Natural killer cell (primary cell): ENCODE measurements at regions not wholly inside any gene's neighbourhood (a gene's known extent, or its start where the extent isn't known, plus 50 kb on each side); places are given as distances from the start of the nearest gene placed in this dataset.

Experiments
- ATAC-seq, 3 donors: fragments of 150-1000 bp in 2 of 3; fragments of 200-7000 bp in 1 of 3; cut with Tn5 transposase; 1 replicate in 1 of 3; 2 replicates in 2 of 3; pipeline ENCODE4 v1.10.0; 2021; ENCODE audit warnings: mild to moderate bottlenecking in 2 of 3, moderate library complexity in 2 of 3
- DNase-seq, 2 donors: peaks; one replicate each; pipeline versions ENCODE4 v3.0.0 to v3.0.0-alpha.2; 2013 to 2021; ENCODE audit warnings: mixed read lengths in 1 of 2
- H3K27ac ChIP-seq: one replicate; pipeline ENCODE4 v1.5.1; 2013; ENCODE audit warnings: mild to moderate bottlenecking, low read length
- H3K27me3 ChIP-seq: one replicate; pipeline ENCODE4 v1.6.1; 2013; ENCODE audit warnings: low read length; ENCODE audit not compliant: control insufficient read depth, insufficient read depth
- H3K36me3 ChIP-seq: one replicate; pipeline ENCODE4 v1.6.1; 2013; ENCODE audit warnings: low read length; ENCODE audit not compliant: control insufficient read depth, insufficient read depth
- H3K4me1 ChIP-seq: one replicate; pipeline ENCODE4 v1.6.1; 2013; ENCODE audit warnings: low read length; ENCODE audit not compliant: control insufficient read depth, insufficient read depth
- H3K4me3 ChIP-seq: one replicate; pipeline ENCODE4 v1.5.1; 2013; ENCODE audit warnings: low read length
- H3K9me3 ChIP-seq: one replicate; pipeline ENCODE4 v1.6.1; 2013; ENCODE audit warnings: low read length; ENCODE audit not compliant: control insufficient read depth, insufficient read depth
- H3K27ac Mint-ChIP-seq, 2 donors: one replicate each; pipeline ENCODE4 v1.8.0; 2022; ENCODE audit warnings: mild to moderate bottlenecking in 2 of 2, mixed read lengths in 2 of 2, moderate library complexity in 1 of 2
- H3K27me3 Mint-ChIP-seq, 2 donors: one replicate each; pipeline ENCODE4 v1.8.0; 2022; ENCODE audit warnings: low read depth in 2 of 2, mixed read lengths in 2 of 2
- H3K36me3 Mint-ChIP-seq: one replicate; pipeline ENCODE4 v1.8.0; 2022; ENCODE audit warnings: mixed read lengths
- H3K4me1 Mint-ChIP-seq, 2 donors: one replicate each; pipeline ENCODE4 v1.8.0; 2022; ENCODE audit warnings: mixed read lengths in 2 of 2
- H3K4me3 Mint-ChIP-seq: one replicate; pipeline ENCODE4 v1.8.0; 2022; ENCODE audit warnings: mild to moderate bottlenecking, moderate library complexity, mixed read lengths
- H3K9me3 Mint-ChIP-seq, 2 donors: one replicate each; pipeline ENCODE4 v1.8.0; 2022; ENCODE audit warnings: mixed read lengths in 2 of 2
- WGBS: methylation state at CpG from one replicate; pipeline ENCODE4 v1.1.7; 2013; ENCODE audit warnings: missing lambda C conversion rate; ENCODE audit not compliant: insufficient coverage; 5-methylcytosine and 5-hydroxymethylcytosine counted together
- intact Hi-C: fragments of 100-400 bp; cut with micrococcal nuclease; formaldehyde crosslinking; loops from one replicate; pipeline ENCODE4 v1.14.2; 2022
- TF ChIP-seq, protein P1 (sequence below): fragments of 200-600 bp; IDR thresholded peaks from one replicate; pipeline ENCODE4 v1.8.0; 2022; ENCODE audit warnings: antibody characterized with exemption

DNA sequence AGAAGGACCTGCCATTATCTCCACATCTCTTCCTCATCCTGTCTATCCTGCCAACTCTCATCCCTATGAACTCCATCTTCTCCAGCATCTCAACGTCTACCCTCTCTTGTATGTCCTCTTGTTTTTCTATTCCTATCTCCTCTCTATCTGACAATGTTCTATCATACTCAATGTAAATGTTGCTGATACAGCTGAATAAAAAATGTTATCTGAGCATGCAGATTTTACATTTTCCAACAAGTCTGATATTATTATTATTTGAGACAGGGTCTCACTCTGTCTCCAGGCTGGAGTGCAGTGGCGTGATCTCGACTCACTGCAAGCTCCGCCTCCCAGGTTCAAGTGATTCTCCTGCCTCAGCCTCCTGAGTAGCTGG lies 56.0 kb upstream of the RAI14 start:
- DNase-seq (no peak), ATAC-seq (no peak)
- H3K4me3 Mint-ChIP-seq: no peak overlapping the region
- WGBS: 90% methylated on average over 4 of the region's 4 CpGs
- no peaks in the 10 kb centered on the region for H3K9me3 Mint-ChIP-seq
- TF ChIP-seq, protein P1, sequence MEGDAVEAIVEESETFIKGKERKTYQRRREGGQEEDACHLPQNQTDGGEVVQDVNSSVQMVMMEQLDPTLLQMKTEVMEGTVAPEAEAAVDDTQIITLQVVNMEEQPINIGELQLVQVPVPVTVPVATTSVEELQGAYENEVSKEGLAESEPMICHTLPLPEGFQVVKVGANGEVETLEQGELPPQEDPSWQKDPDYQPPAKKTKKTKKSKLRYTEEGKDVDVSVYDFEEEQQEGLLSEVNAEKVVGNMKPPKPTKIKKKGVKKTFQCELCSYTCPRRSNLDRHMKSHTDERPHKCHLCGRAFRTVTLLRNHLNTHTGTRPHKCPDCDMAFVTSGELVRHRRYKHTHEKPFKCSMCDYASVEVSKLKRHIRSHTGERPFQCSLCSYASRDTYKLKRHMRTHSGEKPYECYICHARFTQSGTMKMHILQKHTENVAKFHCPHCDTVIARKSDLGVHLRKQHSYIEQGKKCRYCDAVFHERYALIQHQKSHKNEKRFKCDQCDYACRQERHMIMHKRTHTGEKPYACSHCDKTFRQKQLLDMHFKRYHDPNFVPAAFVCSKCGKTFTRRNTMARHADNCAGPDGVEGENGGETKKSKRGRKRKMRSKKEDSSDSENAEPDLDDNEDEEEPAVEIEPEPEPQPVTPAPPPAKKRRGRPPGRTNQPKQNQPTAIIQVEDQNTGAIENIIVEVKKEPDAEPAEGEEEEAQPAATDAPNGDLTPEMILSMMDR: no peak
- no peaks in the 10 kb centered on the region for H3K4me1 ChIP-seq
- peaks cover 0 to 4% of the 10 kb centered on the region in 2 donors for H3K4me1 Mint-ChIP-seq
- peaks cover 0 to 6% of the 10 kb centered on the region in 2 donors for H3K27me3 Mint-ChIP-seq
- intact Hi-C loops: no loop called here
- no peak overlapping the region for H3K27ac ChIP-seq
- H3K36me3 Mint-ChIP-seq: no peaks in the 10 kb centered on the region
- no peaks in the 10 kb centered on the region for H3K36me3 ChIP-seq
- H3K9me3 ChIP-seq: no peaks in the 10 kb centered on the region
- no peaks in the 10 kb centered on the region for H3K27me3 ChIP-seq
- no peak overlapping the region for H3K4me3 ChIP-seq
- H3K27ac Mint-ChIP-seq: no peak overlapping the region

DNA sequence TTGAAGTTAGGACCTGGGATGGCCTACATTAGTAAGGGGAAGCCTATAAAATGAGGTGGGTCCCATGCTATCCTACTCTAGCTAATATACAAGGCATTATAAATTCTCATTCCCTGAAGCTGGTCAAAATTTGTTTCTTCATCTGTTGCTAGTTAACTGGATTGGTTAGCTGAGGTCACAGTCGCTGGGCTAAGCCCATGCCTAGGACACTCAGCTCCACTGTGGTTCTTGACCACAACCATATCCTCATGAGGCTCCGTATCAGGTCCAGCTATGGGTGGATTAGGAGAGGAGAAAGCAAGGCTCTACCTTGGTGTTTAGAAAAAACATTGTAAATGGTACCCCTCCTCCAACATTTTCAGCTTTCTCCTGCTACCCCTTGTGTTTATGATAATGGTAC lies 52.8 kb upstream of the RAI14 start:
- WGBS: 78% methylated on average over 1 of the region's 2 CpGs
- H3K9me3 ChIP-seq: no peaks in the 10 kb centered on the region
- H3K27ac ChIP-seq: no peak overlapping the region
- H3K4me3 ChIP-seq: no peak overlapping the region
- ATAC-seq (no peak), DNase-seq (no peak)
- no peaks in the 10 kb centered on the region for H3K27me3 ChIP-seq
- Mint-ChIP-seq H3K36me3 (no peaks in the 10 kb centered on the region), H3K4me3 (no peak overlapping the region), H3K4me1 (peaks cover 0 to 4% of the 10 kb centered on the region in 2 donors), H3K27me3 (peaks cover 0 to 3% of the 10 kb centered on the region in 2 donors), H3K27ac (no peak overlapping the region), H3K9me3 (no peaks in the 10 kb centered on the region)
- TF ChIP-seq, protein P1: no peak
- H3K36me3 ChIP-seq: no peaks in the 10 kb centered on the region
- intact Hi-C loops: no loop called here
- no peaks in the 10 kb centered on the region for H3K4me1 ChIP-seq

DNA sequence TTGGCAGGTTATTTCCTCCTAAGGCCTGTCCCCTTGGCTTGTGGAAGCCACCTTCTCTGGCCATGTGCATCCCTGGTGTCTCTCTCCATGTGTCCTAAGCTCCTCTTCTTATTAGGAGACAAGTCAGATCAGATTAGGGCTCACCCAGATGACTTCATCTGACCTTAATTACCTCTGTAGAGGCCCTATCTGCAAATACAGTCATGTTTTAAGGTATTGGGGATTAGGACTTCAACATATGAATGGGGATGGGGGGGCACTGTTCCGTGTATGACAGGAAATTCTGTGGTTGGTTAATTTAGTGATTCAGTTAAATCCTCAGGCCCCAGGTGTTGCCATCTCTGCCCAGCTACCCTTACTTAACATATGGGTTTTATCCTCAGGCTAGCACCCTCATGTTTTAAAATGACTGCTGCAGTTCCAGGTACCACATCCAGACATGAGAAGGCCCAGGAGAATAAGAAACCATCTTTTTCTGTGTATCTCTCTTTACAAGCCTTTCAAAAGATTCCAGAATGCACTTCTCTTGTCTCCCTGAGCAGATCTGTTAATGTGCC lies 51.9 kb upstream of the RAI14 start:
- TF ChIP-seq, protein P1: no peak
- intact Hi-C loops: no loop called here
- Histone ChIP-seq H3K27ac (no peak overlapping the region), H3K27me3 (no peaks in the 10 kb centered on the region), H3K4me1 (no peaks in the 10 kb centered on the region), H3K9me3 (no peaks in the 10 kb centered on the region), H3K4me3 (no peak overlapping the region), H3K36me3 (no peaks in the 10 kb centered on the region)
- Mint-ChIP-seq H3K27ac (no peak overlapping the region), H3K27me3 (peaks cover 0 to 3% of the 10 kb centered on the region in 2 donors), H3K4me3 (no peak overlapping the region), H3K36me3 (no peaks in the 10 kb centered on the region), H3K4me1 (peaks cover 0 to 4% of the 10 kb centered on the region in 2 donors), H3K9me3 (no peaks in the 10 kb centered on the region)
- 0% methylated on average over 1 of the region's 1 CpG for WGBS
- ATAC-seq (no peak), DNase-seq (no peak)

GRCh38 chr5:34606101-34606500 lies 50.0 kb upstream of the RAI14 start:
- no peak overlapping the region for H3K27ac Mint-ChIP-seq
- H3K27me3 Mint-ChIP-seq: no peaks in the 10 kb centered on the region
- Histone ChIP-seq H3K9me3 (no peaks in the 10 kb centered on the region), H3K4me1 (no peaks in the 10 kb centered on the region), H3K4me3 (no peak overlapping the region), H3K27me3 (no peaks in the 10 kb centered on the region), H3K27ac (no peak overlapping the region), H3K36me3 (no peaks in the 10 kb centered on the region)
- DNase-seq (no peak), ATAC-seq (no peak)
- no peaks in the 10 kb centered on the region for H3K36me3 Mint-ChIP-seq
- H3K4me1 Mint-ChIP-seq: peaks cover 0 to 8% of the 10 kb centered on the region in 2 donors
- TF ChIP-seq, protein P1: no peak
- no peak overlapping the region for H3K4me3 Mint-ChIP-seq
- intact Hi-C loops: no loop called here
- WGBS: 86% methylated on average over 3 of the region's 4 CpGs
- no peaks in the 10 kb centered on the region for H3K9me3 Mint-ChIP-seq
